GM12878 (cell line): ENCODE measurements at regions not wholly inside any gene's neighbourhood (a gene's known extent, or its start where the extent isn't known, plus 50 kb on each side); places are given as distances from the start of the nearest gene placed in this dataset.

ENCODE experiments used
- ATAC-seq: fragments of 200-7000 bp; cut with Tn5 transposase; 3 replicates; pipeline ENCODE4 v1.9.1; 2020; ENCODE audit warnings: mild to moderate bottlenecking, moderate library complexity
- BruUV-seq: library from RNA; stranded (reverse); fragments of 400-500 nt; replicated peaks from 2 replicates; lab custom pipeline; 2021; lab: Mats Ljungman, UMichigan
- CTCF ChIA-PET: fragments of 300-600 bp; sonication (Branson Sonifier 250); formaldehyde crosslinking; extraction: SDS; loops from one replicate; lab custom pipeline; 2021; ENCODE audit warnings: inconsistent platforms; lab: Yijun Ruan, JAX
- POLR2A ChIA-PET: fragments of 350-600 bp; formaldehyde crosslinking; extraction: SDS; loops from one replicate; lab custom pipeline; 2021; ENCODE audit warnings: inconsistent platforms; lab: Charles Lee
- RAD21 ChIA-PET: fragments of 300-600 bp; sonication (Branson Sonifier 250); formaldehyde crosslinking; loops from one replicate; lab custom pipeline; 2023; ENCODE audit warnings: antibody characterized with exemption; ENCODE audit not compliant: unreplicated experiment; lab: Charles Lee
- SMC1A ChIA-PET: fragments of 300-600 bp; sonication (Branson Sonifier 250); formaldehyde crosslinking; loops from one replicate; lab custom pipeline; 2023; ENCODE audit not compliant: unreplicated experiment, uncharacterized antibody; lab: Charles Lee
- DNase-seq: peaks from one replicate; pipeline ENCODE4 v3.0.0-alpha.2; 2011; ENCODE audit warnings: low read depth, low spot score
- FAIRE-seq: peaks from 3 replicates; lab custom pipeline; 2011; peaks lifted over from hg19 to GRCh38; lab: Jason Lieb, UNC
- H2AFZ ChIP-seq: 2 replicates; pipeline ENCODE4 v1.6.0; 2011; ENCODE audit warnings: low read depth, low read length, control low read depth; ENCODE audit not compliant: control insufficient read depth
- H3K27ac ChIP-seq: 2 replicates; pipeline ENCODE4 v1.5.1; 2011; ENCODE audit warnings: control low read depth; ENCODE audit not compliant: control insufficient read depth, insufficient read depth
- H3K27me3 ChIP-seq, 2 experiments: replicated peaks in 1 of 2; 2 replicates each; pipeline versions ENCODE4 v1.6.0 to v1.6.1; 2011; ENCODE audit warnings: low read length in 1 of 2; ENCODE audit not compliant: control insufficient read depth in 2 of 2, insufficient read depth in 2 of 2
- H3K36me3 ChIP-seq, 2 experiments: 2 replicates each; pipeline ENCODE4 v1.5.1; 2011; ENCODE audit warnings: low read length in 1 of 2; ENCODE audit not compliant: control insufficient read depth in 2 of 2, insufficient read depth in 2 of 2
- H3K4me1 ChIP-seq: 2 replicates; pipeline ENCODE4 v1.6.1; 2011; ENCODE audit warnings: mild to moderate bottlenecking, low read length, moderate library complexity, mixed read lengths; ENCODE audit not compliant: control insufficient read depth, insufficient read depth
- H3K4me2 ChIP-seq: 2 replicates; pipeline ENCODE4 v1.6.0; 2011; ENCODE audit warnings: control low read depth; ENCODE audit not compliant: control insufficient read depth, insufficient read depth
- H3K4me3 ChIP-seq: fragments of 200-600 bp; sonication (generic); 2 replicates; pipeline ENCODE4 v1.5.1; 2016
- H3K79me2 ChIP-seq: 2 replicates; pipeline ENCODE4 v1.6.0; 2011; ENCODE audit warnings: low read length; ENCODE audit not compliant: control insufficient read depth, insufficient read depth
- H3K9ac ChIP-seq: 2 replicates; pipeline ENCODE4 v1.8.0; 2011; ENCODE audit warnings: low read length, control low read depth, mixed read lengths; ENCODE audit not compliant: control insufficient read depth, insufficient read depth
- H3K9me3 ChIP-seq: replicated peaks from 3 replicates; pipeline ENCODE4 v1.5.1; 2011; ENCODE audit warnings: mild to moderate bottlenecking, low read length; ENCODE audit not compliant: control insufficient read depth, insufficient read depth
- H4K20me1 ChIP-seq: 2 replicates; pipeline ENCODE4 v1.6.0; 2011; ENCODE audit not compliant: control insufficient read depth, insufficient read depth
- BCL3 ChIP-seq: IDR thresholded peaks from 2 replicates; pipeline ENCODE4 v1.6.1; 2011; ENCODE audit warnings: borderline replicate concordance, low read depth, mild to moderate bottlenecking, moderate library complexity, low read length; ENCODE audit not compliant: insufficient read depth, poor library complexity, severe bottlenecking
- CREM ChIP-seq: IDR thresholded peaks from 2 replicates; pipeline ENCODE4 v1.6.1; 2014; ENCODE audit warnings: antibody characterized with exemption, low read depth
- NBN ChIP-seq: fragments of 450-650 bp; IDR thresholded peaks from 2 replicates; pipeline ENCODE4 v1.6.1; 2016
- SPI1 ChIP-seq: IDR thresholded peaks from 2 replicates; pipeline ENCODE4 v1.6.1; 2011; ENCODE audit warnings: low read depth, mild to moderate bottlenecking, low read length, moderate library complexity, borderline replicate concordance; ENCODE audit not compliant: insufficient read depth
- ZBTB33 ChIP-seq: fragments of 450-650 bp; IDR thresholded peaks from 2 replicates; pipeline ENCODE4 v1.6.1; 2017; ENCODE audit warnings: mild to moderate bottlenecking
- ZBTB4 ChIP-seq: fragments of 450-650 bp; formaldehyde crosslinking; IDR thresholded peaks from 2 replicates; pipeline ENCODE4 v1.4.0; 2022; ENCODE audit warnings: mild to moderate bottlenecking, moderate library complexity
- ZNF274 ChIP-seq: IDR thresholded peaks from one replicate; pipeline ENCODE4 v1.8.0; 2011; ENCODE audit not compliant: insufficient read length, insufficient read depth
- ZNF687 ChIP-seq: fragments of 450-650 bp; IDR thresholded peaks from 2 replicates; pipeline ENCODE4 v1.6.1; 2017; ENCODE audit warnings: mild to moderate bottlenecking, moderate library complexity
- WGBS: methylation state at CpG from one replicate; pipeline ENCODE4 v1.1.6; 2016; ENCODE audit warnings: low lambda C conversion rate; ENCODE audit not compliant: insufficient replicate concordance, insufficient coverage; ENCODE audit errors: missing lambda C conversion rate; 5-methylcytosine and 5-hydroxymethylcytosine counted together
- in situ Hi-C: fragments of 300-500 bp; cut with MboI; formaldehyde crosslinking; loops from 9 replicates; pipeline ENCODE4 v1.14.3; 2018; ENCODE audit warnings: mixed read lengths
- intact Hi-C: fragments of 100-400 bp; cut with micrococcal nuclease; formaldehyde crosslinking; loops from one replicate; pipeline ENCODE4 v1.14.2; 2022; ENCODE audit not compliant: unreplicated experiment
- TF ChIP-seq, protein P1 (sequence below): IDR thresholded peaks from 2 replicates; pipeline ENCODE4 v1.6.1; 2012; ENCODE audit warnings: low read depth, low read length, improper control_type of control experiment

- TF ChIP-seq ZNF687, result no peak
- no peak for TF ChIP-seq BCL3
- TF ChIP-seq NBN, result no peak
- no peak for TF ChIP-seq CREM
- TF ChIP-seq, protein P1, sequence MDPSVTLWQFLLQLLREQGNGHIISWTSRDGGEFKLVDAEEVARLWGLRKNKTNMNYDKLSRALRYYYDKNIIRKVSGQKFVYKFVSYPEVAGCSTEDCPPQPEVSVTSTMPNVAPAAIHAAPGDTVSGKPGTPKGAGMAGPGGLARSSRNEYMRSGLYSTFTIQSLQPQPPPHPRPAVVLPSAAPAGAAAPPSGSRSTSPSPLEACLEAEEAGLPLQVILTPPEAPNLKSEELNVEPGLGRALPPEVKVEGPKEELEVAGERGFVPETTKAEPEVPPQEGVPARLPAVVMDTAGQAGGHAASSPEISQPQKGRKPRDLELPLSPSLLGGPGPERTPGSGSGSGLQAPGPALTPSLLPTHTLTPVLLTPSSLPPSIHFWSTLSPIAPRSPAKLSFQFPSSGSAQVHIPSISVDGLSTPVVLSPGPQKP, result no peak
Measured at GRCh38 chr2:163142618-163143017, 304.1 kb upstream of the KCNH7 start (continued).

DNA sequence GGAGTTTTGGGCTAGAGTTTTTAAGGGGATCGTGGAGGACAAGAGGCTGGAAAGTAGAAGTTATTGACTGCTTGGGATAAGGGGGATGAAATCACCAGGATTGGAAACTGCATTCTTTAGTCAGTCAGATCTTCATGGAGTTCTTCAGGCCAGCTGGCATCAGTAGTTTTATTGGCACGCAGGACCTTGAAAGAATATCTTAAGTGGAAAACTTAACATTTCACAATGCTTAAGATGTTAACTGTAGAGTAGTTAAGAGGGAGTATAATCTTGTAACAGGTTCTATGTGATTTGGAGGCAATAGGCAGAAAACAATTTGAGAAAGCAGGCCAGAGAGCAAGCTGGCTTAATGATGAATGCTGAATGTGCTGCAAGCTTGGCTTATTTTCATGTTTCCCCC, 300.4 kb upstream of the KCNH7 start:
- Histone ChIP-seq H3K9ac (no peak overlapping the region), H3K36me3 (no peaks in the 10 kb centered on the region), H4K20me1 (no peaks in the 10 kb centered on the region), H2AFZ (no peak overlapping the region), H3K4me1 (no peaks in the 10 kb centered on the region), H3K27ac (no peak overlapping the region), H3K4me3 (no peak overlapping the region), H3K27me3 (no peaks in the 10 kb centered on the region), H3K79me2 (no peaks in the 10 kb centered on the region), H3K4me2 (no peak overlapping the region), H3K9me3 (no peaks in the 10 kb centered on the region)
- ChIA-PET POLR2A (no interaction called here), SMC1A (no interaction called here), RAD21 (no interaction called here), CTCF (no interaction called here)
- TF ChIP-seq ZBTB33, result no peak
- TF ChIP-seq ZNF274, result no peak
- no peak for TF ChIP-seq SPI1
- no peak for TF ChIP-seq ZBTB4
- no TSS peak for BruUV-seq
- FAIRE-seq (no peak), DNase-seq (no peak), ATAC-seq (no peak)
- 12% methylated on average over 2 of the region's 2 CpGs for WGBS
- intact Hi-C loops (no loop called here), in situ Hi-C loops (loop anchor here (10.0 kb wide), 1 partner anchor 244 kb away; no protein-coding TSS in a partner anchor)
